ENCODE measurements at regions not wholly inside any gene's neighbourhood (a gene's known extent, or its start where the extent isn't known, plus 50 kb on each side); places are given as distances from the start of the nearest gene placed in this dataset.
"Not testable (repeated sequence)": the region's sequence is repeated elsewhere in the genome, so short reads cannot be mapped to it uniquely, and the experiment has no call there.

- no peak for DNase-seq
These were observed 529.1 kb upstream of the BRINP1 start for GRCh38 chr9:119898316-119898715.

- no peak for DNase-seq
These were observed 515.2 kb upstream of the BRINP1 start for GRCh38 chr9:119884438-119884837.

GRCh38 chr9:119881898-119882297, 512.7 kb upstream of the BRINP1 start:
- DNase-seq = no peak

GRCh38 chr9:119880361-119880760, 511.1 kb upstream of the BRINP1 start:
- DNase-seq = no peak

GRCh38 chr9:119877306-119877705, 508.1 kb upstream of the BRINP1 start:
- DNase-seq = no peak

- DNase-seq = no peak
These were observed 504.6 kb upstream of the BRINP1 start for GRCh38 chr9:119873877-119874276.

GRCh38 chr9:119870251-119870650, 501.0 kb upstream of the BRINP1 start:
- not testable (repeated sequence) for DNase-seq

GRCh38 chr9:119868694-119869093, 499.5 kb upstream of the BRINP1 start:
- DNase-seq = no peak

GRCh38 chr9:119861842-119862241, 492.6 kb upstream of the BRINP1 start:
- no peak for DNase-seq

- no peak for DNase-seq
These were observed 489.9 kb upstream of the BRINP1 start for GRCh38 chr9:119859128-119859527.

GRCh38 chr9:119853126-119853525, 483.9 kb upstream of the BRINP1 start:
- DNase-seq = no peak

GRCh38 chr9:119852390-119852789, 483.2 kb upstream of the BRINP1 start:
- DNase-seq = no peak

- no peak for DNase-seq
These were observed 475.2 kb upstream of the BRINP1 start for GRCh38 chr9:119844431-119844830.

- no peak for DNase-seq
These were observed 471.8 kb upstream of the BRINP1 start for GRCh38 chr9:119841016-119841415.

GRCh38 chr9:119839888-119840287, 470.7 kb upstream of the BRINP1 start:
- DNase-seq = no peak

- no peak for DNase-seq
These were observed 469.0 kb upstream of the BRINP1 start for GRCh38 chr9:119838210-119838609.

GRCh38 chr9:119836036-119836435, 466.8 kb upstream of the BRINP1 start:
- no peak for DNase-seq

- no peak for DNase-seq
These were observed 464.9 kb upstream of the BRINP1 start for GRCh38 chr9:119834064-119834620.

- DNase-seq = no peak
These were observed 462.1 kb upstream of the BRINP1 start for GRCh38 chr9:119831309-119831708.

- DNase-seq = no peak
These were observed 460.5 kb upstream of the BRINP1 start for GRCh38 chr9:119829748-119830147.

- DNase-seq = no peak
These were observed 460.0 kb upstream of the BRINP1 start for GRCh38 chr9:119829186-119829585.

GRCh38 chr9:119827526-119827925, 458.3 kb upstream of the BRINP1 start:
- DNase-seq = no peak

- DNase-seq = no peak
These were observed 457.9 kb upstream of the BRINP1 start for GRCh38 chr9:119827126-119827525.

GRCh38 chr9:119818726-119819435, 449.6 kb upstream of the BRINP1 start:
- DNase-seq = no peak

Data from stimulated activated CD4-positive, alpha-beta T cell treated with anti-CD3 and anti-CD28 coated beads, Interleukin-12 subunit alpha, Interleukin-12 subunit beta, amount 100 ng/mL, for 4 hours (primary cell).